H9 (cell line): ENCODE measurements at regions not wholly inside any gene's neighbourhood (a gene's known extent, or its start where the extent isn't known, plus 50 kb on each side); places are given as distances from the start of the nearest gene placed in this dataset.

Experiments used
- DNase-seq: peaks from one replicate; pipeline ENCODE4 v3.0.0-alpha.2; 2017
- H2AFZ ChIP-seq: one replicate; pipeline ENCODE4 v1.6.1; 2013; ENCODE audit warnings: mild to moderate bottlenecking, low read length, control low read depth, moderate library complexity
- H2AK5ac ChIP-seq: 2 replicates; pipeline ENCODE4 v1.6.1; 2013; ENCODE audit warnings: low read length, control low read depth, mixed read lengths; ENCODE audit not compliant: insufficient read length
- H2BK120ac ChIP-seq: one replicate; pipeline ENCODE4 v1.6.1; 2013; ENCODE audit warnings: low read depth, mild to moderate bottlenecking, low read length, control low read depth, inconsistent platforms; ENCODE audit not compliant: poor library complexity, severe bottlenecking
- H2BK12ac ChIP-seq: 2 replicates; pipeline ENCODE4 v1.6.1; 2013; ENCODE audit warnings: low read length, control low read depth, mixed read lengths, low read depth; ENCODE audit not compliant: insufficient read length
- H2BK15ac ChIP-seq: 2 replicates; pipeline ENCODE4 v1.6.1; 2013; ENCODE audit warnings: low read depth, low read length, control low read depth
- H2BK20ac ChIP-seq: one replicate; pipeline ENCODE4 v1.6.1; 2013; ENCODE audit warnings: low read depth, mild to moderate bottlenecking, low read length, control low read depth, inconsistent platforms; ENCODE audit not compliant: poor library complexity, severe bottlenecking
- H2BK5ac ChIP-seq: 2 replicates; pipeline ENCODE4 v1.6.1; 2013; ENCODE audit warnings: low read length, control low read depth, mixed read lengths; ENCODE audit not compliant: insufficient read length
- H3K14ac ChIP-seq: 2 replicates; pipeline ENCODE4 v1.6.1; 2013; ENCODE audit warnings: low read length, control low read depth; ENCODE audit not compliant: insufficient read depth
- H3K18ac ChIP-seq: 2 replicates; pipeline ENCODE4 v1.6.1; 2013; ENCODE audit warnings: low read depth, mild to moderate bottlenecking, mixed read lengths, low read length, control low read depth; ENCODE audit not compliant: insufficient read length
- H3K23ac ChIP-seq: 2 replicates; pipeline ENCODE4 v1.6.1; 2013; ENCODE audit warnings: low read length, control low read depth, mixed read lengths, low read depth; ENCODE audit not compliant: insufficient read length
- H3K23me2 ChIP-seq: 2 replicates; pipeline ENCODE4 v1.6.1; 2013; ENCODE audit warnings: low read depth, mild to moderate bottlenecking, mixed read lengths, low read length, control low read depth; ENCODE audit not compliant: insufficient read length, poor library complexity, severe bottlenecking
- H3K27ac ChIP-seq: 2 replicates; pipeline ENCODE4 v1.5.1; 2013; ENCODE audit warnings: low read length, control low read depth, mixed read lengths, low read depth; ENCODE audit not compliant: insufficient read length
- H3K27me3 ChIP-seq: 2 replicates; pipeline ENCODE4 v1.6.1; 2013; ENCODE audit warnings: low read length, control low read depth, inconsistent platforms; ENCODE audit not compliant: insufficient read depth
- H3K4ac ChIP-seq: 2 replicates; pipeline ENCODE4 v1.6.1; 2013; ENCODE audit warnings: low read depth, mild to moderate bottlenecking, control low read depth, inconsistent platforms, low read length, moderate library complexity
- H3K4me1 ChIP-seq: 2 replicates; pipeline ENCODE4 v1.6.1; 2013; ENCODE audit warnings: low read length, control low read depth, inconsistent platforms; ENCODE audit not compliant: insufficient read depth
- H3K4me2 ChIP-seq: 2 replicates; pipeline ENCODE4 v1.6.1; 2013; ENCODE audit warnings: low read length, control low read depth, mixed read lengths; ENCODE audit not compliant: insufficient read length, insufficient read depth
- H3K56ac ChIP-seq: 2 replicates; pipeline ENCODE4 v1.6.1; 2013; ENCODE audit warnings: low read depth, mild to moderate bottlenecking, mixed read lengths, low read length, control low read depth; ENCODE audit not compliant: insufficient read length
- H3K79me1 ChIP-seq: 2 replicates; pipeline ENCODE4 v1.6.1; 2013; ENCODE audit warnings: low read depth, mild to moderate bottlenecking, moderate library complexity, low read length, control low read depth, inconsistent platforms; ENCODE audit not compliant: insufficient read depth, poor library complexity, severe bottlenecking
- H3K79me2 ChIP-seq: 2 replicates; pipeline ENCODE4 v1.6.1; 2013; ENCODE audit warnings: low read length, control low read depth, inconsistent platforms; ENCODE audit not compliant: insufficient read depth
- H3K9ac ChIP-seq: 2 replicates; pipeline ENCODE4 v1.6.1; 2013; ENCODE audit warnings: low read length, control low read depth, mixed read lengths; ENCODE audit not compliant: insufficient read length; ENCODE audit errors: extremely low read depth
- H3K9me3 ChIP-seq: one replicate; pipeline ENCODE4 v1.6.1; 2013; ENCODE audit warnings: low read depth, low read length, inconsistent platforms; ENCODE audit not compliant: control insufficient read depth
- H3T11ph ChIP-seq: one replicate; pipeline ENCODE4 v1.6.1; 2013; ENCODE audit warnings: mild to moderate bottlenecking, low read length, control low read depth, inconsistent platforms
- H4K20me1 ChIP-seq: one replicate; pipeline ENCODE4 v1.6.1; 2013; ENCODE audit not compliant: control insufficient read depth, insufficient read length, insufficient read depth
- H4K5ac ChIP-seq: 2 replicates; pipeline ENCODE4 v1.6.1; 2013; ENCODE audit warnings: low read depth, mild to moderate bottlenecking, mixed read lengths, low read length, control low read depth; ENCODE audit not compliant: insufficient read length
- H4K8ac ChIP-seq: replicated peaks from 2 replicates; pipeline ENCODE4 v1.6.1; 2013; ENCODE audit warnings: low read length, control low read depth, mixed read lengths, low read depth; ENCODE audit not compliant: insufficient read length
- H4K91ac ChIP-seq: 2 replicates; pipeline ENCODE4 v1.6.1; 2013; ENCODE audit warnings: low read depth, mild to moderate bottlenecking, moderate library complexity, mixed read lengths, low read length, control low read depth; ENCODE audit not compliant: insufficient read length
- H3K27ac Mint-ChIP-seq, 3 experiments: 2 replicates in 2 of 3; 3 replicates in 1 of 3; pipeline ENCODE4 v1.8.0; 2020 to 2021; ENCODE audit warnings: mixed read lengths in 3 of 3, mild to moderate bottlenecking in 1 of 3, moderate library complexity in 1 of 3
- H3K27me3 Mint-ChIP-seq: 2 replicates; pipeline ENCODE4 v1.8.0; 2021; ENCODE audit warnings: low read depth, mild to moderate bottlenecking, moderate library complexity, mixed read lengths
- H3K36me3 Mint-ChIP-seq, 3 experiments: 2 replicates in 2 of 3; 3 replicates in 1 of 3; pipeline ENCODE4 v1.8.0; 2020 to 2021; ENCODE audit warnings: low read depth in 3 of 3, mixed read lengths in 3 of 3; ENCODE audit not compliant: insufficient read depth in 1 of 3
- H3K4me1 Mint-ChIP-seq, 2 experiments: 2 replicates each; pipeline ENCODE4 v1.8.0; 2020; ENCODE audit warnings: mixed read lengths in 2 of 2
- H3K4me3 Mint-ChIP-seq, 2 experiments: 2 replicates in 1 of 2; 3 replicates in 1 of 2; pipeline ENCODE4 v1.8.0; 2020 to 2021; ENCODE audit warnings: mild to moderate bottlenecking in 2 of 2, mixed read lengths in 2 of 2, moderate library complexity in 1 of 2
- H3K9me3 Mint-ChIP-seq, 2 experiments: 2 replicates in 1 of 2; 3 replicates in 1 of 2; pipeline ENCODE4 v1.8.0; 2020; ENCODE audit warnings: mild to moderate bottlenecking in 2 of 2, mixed read lengths in 2 of 2, moderate library complexity in 1 of 2
- CTCF ChIP-seq: fragments of 200-600 bp; sonication (generic); conservative IDR thresholded peaks from 3 replicates; pipeline ENCODE4 v1.8.0; 2021; ENCODE audit warnings: antibody characterized with exemption, mild to moderate bottlenecking
- WGBS: extraction: QIAGEN DNeasy Blood & Tissue Kit; methylation state at CpG from one replicate; pipeline ENCODE4 v1.1.7; 2013; ENCODE audit warnings: missing lambda C conversion rate, low lambda C conversion rate, mixed read lengths; ENCODE audit not compliant: insufficient read length; ENCODE audit errors: extremely low coverage; 5-methylcytosine and 5-hydroxymethylcytosine counted together

DNA sequence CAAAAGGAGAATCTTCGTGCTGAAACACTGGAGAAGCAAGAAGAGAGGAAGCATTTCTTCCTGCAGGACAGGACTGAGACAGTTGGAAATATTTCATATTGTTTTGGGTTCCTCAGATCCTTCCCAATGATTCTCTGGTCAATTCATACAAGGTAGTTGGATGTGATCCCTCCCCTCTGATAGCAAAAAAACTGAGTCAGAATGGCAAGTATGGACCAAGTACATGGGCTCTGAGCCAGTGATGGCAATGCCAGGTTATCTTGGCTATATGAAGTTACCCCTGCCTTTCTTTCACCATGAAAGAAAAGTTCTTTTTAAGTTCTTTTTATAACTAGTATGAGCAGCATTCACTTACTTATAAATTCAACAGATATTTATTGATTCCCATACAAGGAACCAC is 124.4 kb upstream of the PTPRZ1 start:
- Histone ChIP-seq H3K9ac (no peak overlapping the region), H3K4ac (no peak overlapping the region), H3K18ac (no peak overlapping the region), H3K14ac (no peak overlapping the region), H2AK5ac (no peak overlapping the region), H2BK20ac (no peak overlapping the region), H3K27me3 (no peaks in the 10 kb centered on the region), H2BK12ac (no peak overlapping the region), H3K23ac (no peak overlapping the region), H4K5ac (no peak overlapping the region), H2BK5ac (no peak overlapping the region), H3T11ph (no peak overlapping the region), H3K23me2 (no peaks in the 10 kb centered on the region), H2BK120ac (no peak overlapping the region), H3K79me2 (no peaks in the 10 kb centered on the region), H3K79me1 (no peaks in the 10 kb centered on the region), H4K8ac (no peak overlapping the region), H3K4me1 (no peaks in the 10 kb centered on the region), H3K56ac (no peak overlapping the region), H4K20me1 (no peaks in the 10 kb centered on the region), H2BK15ac (no peak overlapping the region), H2AFZ (no peak overlapping the region), H3K27ac (no peak overlapping the region), H4K91ac (no peak overlapping the region), H3K9me3 (no peaks in the 10 kb centered on the region), H3K4me2 (no peak overlapping the region)
- no peak for DNase-seq
- no peak overlapping the region for H3K4me3 Mint-ChIP-seq
- no peaks in the 10 kb centered on the region for H3K36me3 Mint-ChIP-seq
- no peak for TF ChIP-seq CTCF
- H3K4me1 Mint-ChIP-seq = peaks cover 5 to 9% of the 10 kb centered on the region in 2 experiments
- no peaks in the 10 kb centered on the region for H3K27me3 Mint-ChIP-seq
- H3K27ac Mint-ChIP-seq = no peak overlapping the region
- no CpG with 5 or more reads among the region's 1 CpG for WGBS
- no peaks in the 10 kb centered on the region for H3K9me3 Mint-ChIP-seq
